Stimulated activated CD8-positive, alpha-beta memory T cell treated with anti-CD3 and anti-CD28 coated beads, Interleukin-12 subunit alpha, Interleukin-12 subunit beta, amount 100 ng/mL, for 1 hour (primary cell): ENCODE measurements at regions not wholly inside any gene's neighbourhood (a gene's known extent, or its start where the extent isn't known, plus 50 kb on each side); places are given as distances from the start of the nearest gene placed in this dataset.
"Not testable (repeated sequence)": the region's sequence is repeated elsewhere in the genome, so short reads cannot be mapped to it uniquely, and the experiment has no call there.

Source experiments
- DNase-seq: peaks from one replicate; pipeline ENCODE4 v3.0.0-alpha.2; 2020; ENCODE audit warnings: low read depth

DNA sequence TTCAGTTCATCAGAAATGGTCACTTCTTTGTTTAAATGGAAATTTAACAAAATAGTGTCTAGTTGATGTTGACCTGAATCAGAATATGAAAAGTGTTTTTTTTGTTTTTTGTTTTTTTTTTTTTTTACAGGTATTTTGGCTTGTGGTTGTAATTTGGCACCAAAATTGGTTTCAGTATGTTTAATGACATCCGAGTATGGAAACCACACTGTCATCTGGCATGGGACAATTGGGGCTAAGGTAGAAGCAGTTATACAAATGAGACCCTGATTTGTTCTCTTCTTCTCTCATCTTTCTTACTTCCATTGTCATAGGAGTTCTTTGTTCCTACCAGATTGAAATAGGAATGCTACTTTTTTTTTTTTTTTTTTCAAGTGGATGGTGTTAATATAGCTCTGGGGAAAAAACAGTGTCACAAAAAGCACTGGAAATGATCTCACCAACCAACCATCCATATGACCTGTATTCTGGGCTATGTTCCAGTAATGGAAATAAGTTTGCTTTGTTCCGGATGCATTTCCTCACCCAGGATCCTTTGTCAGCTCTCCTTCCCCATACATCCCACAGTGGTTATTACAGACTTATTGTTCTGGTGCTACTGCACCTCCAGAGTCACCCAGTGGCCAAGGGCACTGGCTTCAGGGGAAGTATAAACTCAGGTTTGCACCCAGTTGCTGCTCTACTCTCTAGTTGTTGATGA lies 95.8 kb downstream of the ATXN3L start:
- DNase-seq = no peak

DNA sequence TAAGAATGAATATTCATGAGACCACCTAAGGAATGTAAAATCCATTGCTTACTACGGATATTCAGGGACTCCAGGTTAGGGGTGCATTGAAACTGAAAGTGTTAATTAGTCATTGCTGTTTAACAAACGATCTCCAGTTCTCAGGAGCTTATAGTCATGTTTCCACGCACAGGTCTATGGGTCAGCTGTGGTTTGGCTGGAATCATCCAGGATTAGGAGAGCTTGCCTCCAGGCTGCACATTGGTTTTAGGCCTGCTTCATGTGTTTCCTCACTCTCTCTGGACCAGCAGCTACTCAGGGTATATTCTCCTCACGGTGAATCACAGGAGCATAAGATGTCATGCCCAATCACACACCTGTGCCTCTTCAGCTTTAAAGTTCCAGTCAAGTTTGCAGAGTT lies 98.9 kb downstream of the ATXN3L start:
- no peak for DNase-seq

DNA sequence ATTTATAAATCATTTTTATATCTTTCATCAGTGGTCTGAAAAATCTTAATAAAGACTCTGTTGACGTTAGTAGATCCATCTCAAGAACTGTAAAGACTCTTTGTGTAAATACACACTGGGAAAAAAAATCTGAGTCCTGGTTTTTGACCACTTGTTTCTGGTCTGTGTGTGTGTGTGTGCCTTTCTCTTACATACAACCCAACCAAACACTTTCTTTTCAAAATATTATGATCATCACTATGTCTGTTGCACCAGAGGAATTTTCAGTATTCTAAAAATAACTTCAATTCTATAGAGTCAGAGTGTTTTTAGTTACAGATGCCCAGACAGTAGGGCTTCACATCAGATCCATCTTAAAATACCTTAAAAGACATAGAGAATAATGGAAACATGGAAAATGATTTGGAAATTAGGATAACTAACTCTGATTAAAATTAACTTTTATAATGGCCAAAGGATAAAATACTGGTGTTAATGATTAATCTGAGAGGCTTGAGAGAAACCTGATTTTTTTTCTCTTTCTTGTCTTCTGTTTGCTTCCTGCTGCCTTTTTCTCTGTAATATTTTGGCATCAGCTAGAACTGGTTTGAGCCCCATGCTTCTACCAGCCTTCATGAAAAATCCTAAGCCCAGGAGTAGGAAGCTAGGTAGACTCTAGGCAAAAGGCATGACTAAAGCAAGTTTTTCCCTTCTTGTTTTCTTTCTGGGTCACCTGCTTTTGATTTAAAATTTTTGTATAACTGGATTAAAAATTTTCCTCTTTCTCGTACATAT lies 99.7 kb downstream of the ATXN3L start:
- no peak for DNase-seq

DNA sequence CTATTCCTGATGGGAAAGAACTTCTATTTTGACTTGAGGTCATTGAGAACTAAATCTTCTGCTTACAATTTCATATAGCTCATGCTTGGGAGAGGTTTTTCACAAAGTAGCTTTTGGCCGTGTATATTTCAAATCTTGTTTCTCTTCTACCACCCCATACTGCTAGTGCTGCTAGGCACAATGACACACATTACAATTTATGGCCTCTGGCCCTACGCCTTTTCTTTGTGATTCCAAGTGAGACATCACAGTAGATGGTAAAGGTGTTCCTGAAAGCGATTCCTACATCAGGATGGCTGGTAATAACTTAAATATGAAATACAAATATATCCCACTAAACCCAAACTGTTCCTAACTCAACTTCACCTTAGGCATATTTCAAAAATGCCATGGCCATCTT lies 101.1 kb downstream of the ATXN3L start:
- DNase-seq = no peak

DNA sequence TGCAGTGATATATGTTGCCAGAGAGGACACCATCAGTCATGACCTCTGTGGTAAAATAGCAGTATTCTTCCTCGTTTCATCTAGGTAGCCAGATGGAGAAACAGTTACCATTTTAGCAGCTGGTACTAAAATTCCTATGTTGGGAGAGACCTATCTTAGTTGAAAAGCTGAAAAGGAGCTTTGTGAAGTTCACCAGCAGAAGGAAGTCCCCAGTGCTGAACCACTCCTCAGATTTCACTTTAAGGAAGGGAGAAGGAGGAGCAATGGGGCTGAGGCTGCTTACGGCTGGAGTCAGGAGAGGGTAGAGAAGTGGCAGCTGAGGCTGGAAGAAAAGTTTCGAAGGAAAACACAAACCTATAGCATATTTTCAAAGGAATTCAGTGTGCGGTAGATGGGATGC lies 103.7 kb downstream of the ATXN3L start:
- DNase-seq = no peak

DNA sequence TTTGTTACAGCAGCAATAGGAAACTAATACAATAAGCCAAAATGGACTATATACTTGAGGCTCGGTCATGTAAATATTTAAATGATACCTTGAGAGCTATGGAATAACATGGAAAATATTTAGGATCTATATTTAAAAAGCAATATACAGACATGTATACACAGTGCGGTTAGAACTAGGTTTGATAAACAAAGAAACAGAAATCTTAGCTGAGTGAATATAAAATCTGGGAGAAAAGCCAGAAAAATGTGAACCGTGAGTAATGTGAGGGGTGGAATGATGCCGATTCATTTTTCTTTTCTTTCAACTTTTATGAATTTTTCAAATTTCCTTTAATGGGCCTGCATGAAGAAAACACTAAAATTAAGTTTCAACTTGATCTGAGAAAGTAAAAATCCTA lies 104.1 kb downstream of the ATXN3L start:
- DNase-seq = no peak

DNA sequence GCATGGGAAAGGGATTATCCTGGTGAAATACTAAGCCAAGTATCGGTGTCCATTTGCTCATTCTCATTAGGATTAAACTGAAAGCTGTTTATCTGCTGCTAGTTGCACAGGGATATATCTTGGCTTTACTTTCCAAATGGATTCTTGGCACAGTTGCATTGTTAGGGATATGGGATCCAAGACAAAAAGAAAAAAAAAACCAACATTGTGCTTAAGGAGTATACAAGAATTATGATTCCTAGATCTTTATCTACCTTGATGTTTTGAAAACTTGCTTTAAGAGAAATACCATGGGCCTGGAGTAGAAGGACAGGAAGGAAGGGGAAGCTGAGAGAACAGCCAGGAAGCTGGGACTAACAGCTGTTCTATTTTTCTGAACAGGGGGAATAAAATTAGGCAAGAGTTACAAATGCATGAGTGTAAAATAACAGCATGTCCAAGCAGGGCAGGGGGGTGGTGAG lies 107.6 kb downstream of the ATXN3L start:
- no peak for DNase-seq

DNA sequence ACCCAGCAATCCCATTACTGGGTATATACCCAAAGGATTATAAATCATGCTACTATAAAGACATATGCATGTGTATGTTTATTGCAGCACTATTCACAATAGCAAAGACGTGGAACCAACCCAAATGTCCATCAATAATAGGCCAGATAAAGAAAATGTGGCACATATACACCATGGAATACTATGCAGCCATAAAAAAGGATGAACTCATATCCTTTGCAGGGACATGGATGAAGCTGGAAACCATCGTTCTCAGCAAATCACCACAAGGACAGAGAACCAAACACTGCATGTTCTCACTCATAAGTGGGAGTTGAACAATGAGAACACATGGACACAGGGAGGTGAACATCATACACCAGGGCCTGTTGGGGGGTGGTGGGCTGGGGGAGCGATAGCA lies 109.7 kb downstream of the ATXN3L start:
- DNase-seq = not testable (repeated sequence)

DNA sequence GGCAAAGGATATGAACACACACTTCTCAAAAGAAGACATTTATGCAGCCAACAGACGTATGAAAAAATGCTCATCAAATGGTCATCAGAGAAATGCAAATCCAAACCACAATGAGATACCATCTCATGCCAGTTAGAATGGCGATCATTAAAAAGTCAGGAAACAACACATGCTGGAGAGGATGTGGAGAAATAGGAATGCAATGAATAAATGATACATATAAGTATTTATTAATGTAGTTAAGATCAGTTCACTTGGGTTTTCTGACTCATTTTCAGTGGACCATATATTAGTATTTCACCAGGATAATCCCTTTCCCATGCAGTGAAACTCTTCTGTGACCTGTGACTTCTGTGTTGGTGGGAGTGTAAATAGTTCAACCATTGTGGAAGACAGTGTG lies 110.1 kb downstream of the ATXN3L start:
- not testable (repeated sequence) for DNase-seq

DNA sequence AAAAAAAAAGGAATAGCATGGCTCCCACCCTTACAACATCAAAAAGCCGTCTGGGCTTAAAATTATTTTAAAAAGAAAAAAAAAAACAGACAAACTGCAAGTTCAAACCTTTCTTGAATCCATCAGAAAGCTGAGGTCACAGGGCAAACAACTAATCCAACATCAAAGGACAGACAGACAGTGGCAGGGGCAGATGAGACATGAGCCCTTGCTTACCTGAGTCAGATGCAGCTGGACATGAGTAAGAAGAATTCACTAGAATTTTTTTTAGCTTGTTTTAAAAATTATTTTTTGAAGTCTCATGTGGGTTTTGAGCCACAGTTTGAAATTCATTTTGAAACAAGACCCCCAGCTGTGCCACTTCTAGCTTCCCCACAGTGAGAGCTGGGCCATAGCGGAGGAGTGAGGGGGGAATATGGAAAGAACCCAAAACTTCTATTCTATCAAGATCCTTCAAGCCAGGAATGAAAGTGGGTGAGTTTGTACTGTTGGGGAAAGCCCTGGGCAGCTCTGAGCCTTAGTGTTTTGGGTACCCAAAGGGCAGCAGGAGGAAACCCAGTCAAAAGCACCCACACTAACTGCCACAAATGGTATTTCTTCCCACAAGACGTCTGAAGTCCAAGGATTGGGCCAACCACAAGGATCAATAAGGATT lies 111.4 kb downstream of the ATXN3L start:
- DNase-seq = no peak

DNA sequence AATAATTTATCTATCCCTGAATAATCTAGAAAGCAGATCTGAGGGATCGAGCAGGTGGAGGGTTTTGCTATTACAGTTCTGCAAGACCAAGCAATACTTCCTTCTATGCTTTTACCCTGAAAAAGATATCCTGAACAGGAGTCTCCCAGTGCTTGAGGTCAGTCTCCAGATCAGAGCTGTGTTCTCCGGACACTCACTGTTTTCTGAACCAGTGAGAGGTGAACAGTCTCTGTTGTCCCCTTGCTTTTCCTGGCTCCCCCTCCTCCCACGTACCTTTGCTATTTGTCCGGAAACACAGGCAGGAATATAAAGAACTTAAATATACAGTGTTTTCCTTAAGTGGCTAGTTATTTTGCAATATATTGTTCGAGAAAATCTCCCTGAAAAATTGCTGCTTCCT lies 116.6 kb downstream of the ATXN3L start:
- DNase-seq = no peak

DNA sequence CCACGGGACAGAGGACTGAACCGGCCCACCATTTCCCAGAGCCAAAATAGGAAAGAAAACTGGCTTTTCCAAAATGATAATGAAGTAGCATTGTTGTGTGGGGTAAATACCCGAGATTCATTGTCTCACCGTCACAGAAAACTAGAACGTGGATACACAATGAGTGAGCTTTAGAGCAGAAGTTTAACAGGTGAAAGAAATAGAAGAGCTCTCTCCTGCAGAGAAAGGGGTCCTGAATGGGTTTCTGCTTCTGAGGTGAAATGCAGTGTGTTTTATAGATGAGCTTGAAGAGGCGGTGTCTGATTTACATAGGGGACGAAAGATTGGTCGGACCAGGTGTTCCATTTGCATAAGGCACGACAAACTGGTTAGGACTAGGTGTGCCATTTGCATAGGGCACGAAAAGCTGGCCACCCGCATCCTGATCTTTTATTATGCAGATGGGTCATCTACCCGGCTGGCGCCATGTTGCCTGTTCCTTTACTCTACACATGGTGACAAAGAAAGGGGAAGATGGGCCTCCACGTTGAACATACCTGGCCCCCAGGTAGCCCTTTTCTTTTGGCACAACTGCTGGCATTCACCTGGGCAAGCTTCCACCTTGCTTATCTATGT lies 118.1 kb downstream of the ATXN3L start:
- no peak for DNase-seq

DNA sequence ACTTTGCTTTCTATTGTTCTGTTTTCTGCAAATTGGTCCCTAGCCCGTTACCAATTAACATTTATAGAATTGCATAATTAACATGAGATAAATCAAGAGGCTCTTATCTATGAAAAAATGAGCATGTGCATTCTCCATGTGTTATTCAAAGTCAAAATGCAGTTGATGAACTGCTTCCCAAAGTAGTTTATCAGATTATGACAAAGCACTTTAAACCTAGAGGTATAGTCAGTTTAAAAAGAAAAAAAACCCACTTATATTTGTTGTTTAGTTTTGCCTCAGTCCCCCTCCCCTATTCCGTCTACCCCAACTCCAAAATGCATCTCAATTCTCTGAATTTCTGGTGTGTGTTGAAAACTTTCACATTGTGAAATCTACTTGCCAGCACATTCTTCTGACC lies 119.5 kb downstream of the ATXN3L start:
- DNase-seq = no peak

DNA sequence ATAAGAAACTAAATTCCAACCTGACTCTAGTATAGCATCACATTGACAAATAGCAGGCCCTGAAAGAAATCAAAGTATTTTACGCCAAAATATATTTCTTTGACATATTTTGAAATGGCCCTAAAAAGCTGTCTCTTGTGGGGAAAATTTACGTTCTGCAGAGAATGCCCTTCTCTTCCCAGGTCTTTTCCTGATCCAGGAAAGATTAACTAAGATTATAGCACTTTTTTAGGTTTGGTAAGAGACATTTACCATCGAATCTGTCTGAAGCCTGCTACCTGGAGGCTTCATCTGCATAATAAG lies 121.1 kb downstream of the ATXN3L start:
- DNase-seq = no peak

DNA sequence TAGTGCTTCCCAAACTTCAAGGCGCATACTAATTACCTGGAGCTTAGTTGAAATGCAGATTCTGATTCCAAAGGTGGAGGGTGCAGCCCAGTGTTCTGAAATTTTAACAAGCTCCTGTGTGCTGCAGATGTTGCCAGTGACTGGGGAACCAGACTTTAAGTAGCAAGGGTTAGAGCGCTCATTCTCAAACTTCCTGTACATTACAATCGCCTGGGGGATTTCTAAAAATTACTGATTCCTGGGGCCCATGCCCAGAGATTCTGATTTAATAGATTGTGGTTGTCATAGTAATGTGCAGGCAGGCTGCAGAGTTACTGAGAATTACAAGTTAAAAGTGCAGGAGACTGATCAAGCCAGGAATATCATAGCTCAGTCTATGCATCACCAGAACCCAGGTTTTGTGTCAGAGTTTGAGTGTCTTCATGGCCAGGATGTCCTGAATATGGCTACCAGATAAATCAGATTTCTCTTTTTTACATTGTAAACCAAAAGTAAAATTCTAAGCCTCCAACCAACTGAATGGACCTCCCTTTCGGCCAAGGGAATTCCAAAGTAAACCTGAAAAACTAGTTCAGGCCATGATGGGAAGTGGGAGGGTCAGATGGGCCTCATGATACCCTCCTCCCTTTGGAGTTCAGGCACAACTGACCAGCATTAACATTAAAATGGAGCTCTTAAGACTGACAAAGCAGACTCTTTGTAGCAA lies 121.6 kb downstream of the ATXN3L start:
- no peak for DNase-seq

DNA sequence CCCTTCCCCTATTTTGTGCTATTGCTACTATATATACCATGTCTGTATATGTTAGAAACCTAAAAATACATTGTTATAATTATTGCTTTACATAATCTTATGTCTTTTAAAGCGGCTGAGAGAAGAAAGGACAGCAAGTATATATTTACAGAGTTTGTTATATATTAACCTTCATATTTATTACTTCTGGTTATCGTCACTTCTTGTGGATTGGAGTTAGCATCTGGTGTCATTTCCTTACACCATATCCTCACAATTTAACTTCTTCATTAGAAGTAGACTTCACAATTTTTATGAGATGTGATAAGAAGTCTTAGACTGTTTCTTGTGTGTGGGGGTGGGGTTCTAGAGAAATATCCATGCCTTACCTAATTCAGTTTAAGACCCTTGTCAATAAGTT lies 123.1 kb downstream of the ATXN3L start:
- DNase-seq = no peak

DNA sequence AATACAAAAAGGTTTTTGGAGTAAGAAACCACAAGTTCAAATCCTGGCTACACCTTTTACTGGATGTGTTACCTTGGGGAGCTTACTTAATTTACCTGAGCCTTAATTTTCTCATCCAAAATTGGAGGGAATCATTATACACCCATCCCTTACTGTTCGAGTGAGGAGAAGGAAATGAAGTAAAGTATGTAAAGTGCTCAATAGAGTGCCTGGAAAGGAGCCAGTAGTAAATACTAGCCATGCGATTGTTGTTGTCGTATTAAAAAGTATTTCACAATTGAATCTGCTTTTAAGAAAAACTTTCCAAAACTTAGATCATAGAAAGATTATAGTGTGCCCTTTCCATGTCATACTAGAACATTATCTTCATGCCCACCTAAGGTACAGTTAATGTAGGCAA lies 124.5 kb downstream of the ATXN3L start:
- no peak for DNase-seq

DNA sequence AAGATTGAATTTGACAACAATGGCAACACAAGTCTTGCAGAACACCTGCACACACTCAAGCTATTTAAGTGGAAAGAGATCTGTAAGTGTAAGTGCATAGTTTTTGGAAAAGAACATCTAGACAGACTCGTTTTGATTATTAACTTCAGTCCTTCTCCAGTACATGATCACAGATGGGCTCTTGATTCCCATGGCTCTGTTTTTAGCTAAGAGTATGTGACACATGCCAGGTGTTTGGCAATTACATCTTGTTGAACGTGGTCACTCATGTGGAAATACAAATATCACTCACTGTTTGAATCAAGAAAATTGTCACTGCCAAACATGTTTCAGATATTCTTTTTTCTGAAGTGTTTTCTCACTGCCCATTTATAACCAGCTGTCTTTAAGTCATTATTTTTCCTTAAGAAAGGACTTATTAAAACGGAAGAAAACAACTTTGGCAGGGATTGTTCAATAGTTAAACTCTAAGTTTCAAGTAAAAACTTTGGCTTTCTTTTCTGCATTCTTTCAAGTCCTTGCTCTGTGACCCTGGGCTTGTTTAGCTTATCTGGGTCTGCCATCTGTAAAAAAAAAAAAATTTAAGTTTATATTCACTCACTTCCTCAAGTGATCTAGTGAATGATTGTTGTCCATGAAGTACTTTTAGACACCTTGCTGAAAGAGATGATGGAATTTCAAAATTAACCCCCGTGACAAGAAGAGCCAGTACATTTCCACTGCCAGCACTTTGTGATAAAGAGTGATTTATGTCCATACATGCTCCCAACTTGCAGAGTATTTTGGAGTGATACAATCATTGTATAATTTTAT lies 125.4 kb downstream of the ATXN3L start:
- no peak for DNase-seq

DNA sequence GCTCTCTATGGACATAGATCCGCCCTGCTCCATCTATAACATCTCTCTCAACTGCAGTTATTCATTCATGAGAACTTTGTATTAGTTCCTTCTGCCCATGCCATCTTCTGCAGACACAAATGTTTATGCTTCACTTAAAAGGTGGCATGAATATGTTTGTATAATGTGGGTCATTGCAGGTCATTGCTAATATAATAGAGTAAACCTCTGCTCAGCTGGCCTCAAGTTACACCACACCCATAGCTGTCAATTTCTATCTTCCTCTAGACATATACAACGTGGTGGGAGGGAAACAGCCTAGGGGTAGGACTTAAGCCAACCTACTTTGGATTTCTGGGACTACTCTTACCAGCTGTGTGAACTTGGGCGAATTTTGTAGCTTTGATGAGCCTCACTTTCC lies 129.8 kb downstream of the ATXN3L start:
- no peak for DNase-seq

DNA sequence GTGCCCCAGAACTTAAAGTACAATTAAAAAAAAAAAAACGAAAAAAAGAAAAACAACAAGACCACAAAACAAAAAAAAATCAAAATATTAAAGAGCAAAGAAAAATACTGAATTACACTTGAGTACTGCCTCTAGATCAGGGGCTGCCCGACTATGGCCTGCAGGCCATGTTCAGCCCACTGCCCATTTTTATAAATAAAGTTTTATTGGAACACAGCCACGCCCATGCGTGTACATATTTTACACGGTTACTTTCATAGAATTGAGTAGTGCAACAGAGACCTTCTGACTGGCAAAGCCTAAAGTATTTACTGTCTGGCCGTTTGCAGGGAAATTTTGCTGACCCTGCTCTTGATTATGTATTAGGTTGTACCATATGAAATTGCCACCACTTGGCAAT lies 130.5 kb downstream of the ATXN3L start:
- no peak for DNase-seq

DNA sequence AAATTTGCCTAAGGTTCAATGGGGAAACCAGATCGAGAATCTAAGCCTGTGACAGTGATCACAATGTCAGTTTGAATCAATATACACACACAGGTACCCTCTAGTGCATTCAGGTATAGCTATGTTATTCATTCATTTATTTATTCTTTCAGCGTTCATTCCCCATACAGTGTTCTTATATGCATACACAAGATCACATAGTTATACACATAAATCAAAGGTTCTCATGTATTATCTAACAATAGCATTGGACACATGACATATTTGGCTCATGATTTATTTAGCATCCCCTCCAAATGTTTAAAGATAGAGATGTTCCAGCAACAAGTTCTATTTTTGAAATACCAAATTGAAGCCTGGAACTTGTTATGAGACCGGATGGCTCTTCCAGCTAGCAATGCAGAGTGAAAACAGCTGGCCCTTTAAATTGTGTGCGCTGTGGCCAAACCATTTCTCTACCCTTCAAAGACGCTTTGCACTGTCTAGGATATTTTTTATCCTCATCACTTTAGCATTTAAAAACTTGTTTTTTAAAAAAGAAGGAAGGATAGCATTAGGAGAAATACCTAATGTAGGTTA lies 131.0 kb downstream of the ATXN3L start:
- DNase-seq = no peak
